SK-N-SH treated with all-trans-retinoic acid at 6 μM for 48 hours (cell line): ENCODE measurements at regions not wholly inside any gene's neighbourhood (a gene's known extent, or its start where the extent isn't known, plus 50 kb on each side); places are given as distances from the start of the nearest gene placed in this dataset.

Experiments
- ATAC-seq: fragments of 200-7000 bp; cut with Tn5 transposase; 3 replicates; pipeline ENCODE4 v1.9.1; 2020; ENCODE audit warnings: mild to moderate bottlenecking, moderate library complexity
- ARNTL ChIP-seq: fragments of 450-650 bp; formaldehyde crosslinking; IDR thresholded peaks from 2 replicates; pipeline ENCODE4 v1.5.0; 2020; ENCODE audit warnings: low read depth, mild to moderate bottlenecking, moderate library complexity, borderline replicate concordance
- BACH2 ChIP-seq: fragments of 250-450 bp; sonication (Bioruptor Pico); IDR thresholded peaks from 2 replicates; pipeline ENCODE4 v1.9.0; 2021; ENCODE audit warnings: mild to moderate bottlenecking, borderline replicate concordance
- CSDC2 ChIP-seq: fragments of 250-450 bp; sonication (Bioruptor Pico); IDR thresholded peaks from 2 replicates; pipeline ENCODE4 v1.5.0; 2020; ENCODE audit warnings: mild to moderate bottlenecking, moderate library complexity
- ESRRG ChIP-seq: fragments of 250-450 bp; sonication (Bioruptor Pico); IDR thresholded peaks from 2 replicates; pipeline ENCODE4 v1.6.1; 2021; ENCODE audit warnings: mild to moderate bottlenecking
- GLIS3 ChIP-seq: fragments of 250-450 bp; sonication (Bioruptor Pico); IDR thresholded peaks from 2 replicates; pipeline ENCODE4 v1.5.0; 2020; ENCODE audit warnings: mild to moderate bottlenecking, moderate library complexity
- ISL1 ChIP-seq: fragments of 250-450 bp; sonication (Bioruptor Pico); IDR thresholded peaks from 2 replicates; pipeline ENCODE4 v2.1.2; 2022; ENCODE audit warnings: mild to moderate bottlenecking, moderate library complexity
- OSR1 ChIP-seq: fragments of 250-450 bp; sonication (Bioruptor Pico); IDR thresholded peaks from 2 replicates; pipeline ENCODE4 v1.8.0; 2022; ENCODE audit warnings: moderate library complexity, mild to moderate bottlenecking, inconsistent platforms
- POU6F1 ChIP-seq: fragments of 250-450 bp; sonication (Bioruptor Pico); IDR thresholded peaks from 2 replicates; pipeline ENCODE4 v1.8.0; 2021; ENCODE audit warnings: low read depth, mild to moderate bottlenecking, moderate library complexity, borderline replicate concordance
- PPARA ChIP-seq: fragments of 250-450 bp; sonication (Bioruptor Pico); IDR thresholded peaks from 2 replicates; pipeline ENCODE4 v1.5.0; 2020; ENCODE audit warnings: mild to moderate bottlenecking, borderline replicate concordance
- RARB ChIP-seq: fragments of 250-450 bp; sonication (Bioruptor Pico); IDR thresholded peaks from 2 replicates; pipeline ENCODE4 v1.8.0; 2021; ENCODE audit warnings: mild to moderate bottlenecking, moderate library complexity
- SNAI2 ChIP-seq: fragments of 250-450 bp; sonication (Bioruptor Pico); IDR thresholded peaks from 2 replicates; pipeline ENCODE4 v1.5.0; 2020; ENCODE audit warnings: mild to moderate bottlenecking, moderate library complexity
- TCF4 ChIP-seq: fragments of 250-450 bp; sonication (Bioruptor Pico); IDR thresholded peaks from 2 replicates; pipeline ENCODE4 v1.8.0; 2021; ENCODE audit warnings: mild to moderate bottlenecking, moderate library complexity, borderline replicate concordance
- TOX ChIP-seq: fragments of 250-450 bp; sonication (Bioruptor Pico); IDR thresholded peaks from 2 replicates; pipeline ENCODE4 v1.8.0; 2021; ENCODE audit warnings: mild to moderate bottlenecking, moderate library complexity, borderline replicate concordance
- ZC3H10 ChIP-seq: fragments of 250-450 bp; sonication (Bioruptor Pico); IDR thresholded peaks from 2 replicates; pipeline ENCODE4 v1.5.1; 2021; ENCODE audit warnings: mild to moderate bottlenecking, moderate library complexity
- ZFP3 ChIP-seq: fragments of 250-450 bp; sonication (Bioruptor Pico); IDR thresholded peaks from 2 replicates; pipeline ENCODE4 v1.5.0; 2020; ENCODE audit warnings: mild to moderate bottlenecking, moderate library complexity
- ZFP30 ChIP-seq: fragments of 450-650 bp; formaldehyde crosslinking; IDR thresholded peaks from 2 replicates; pipeline ENCODE4 v1.5.0; 2022; ENCODE audit warnings: mild to moderate bottlenecking, moderate library complexity
- ZNF565 ChIP-seq: fragments of 450-650 bp; formaldehyde crosslinking; conservative IDR thresholded peaks from 2 replicates; pipeline ENCODE4 v1.5.0; 2020; ENCODE audit warnings: low read depth, mild to moderate bottlenecking, moderate library complexity
- ZNF70 ChIP-seq: fragments of 450-650 bp; formaldehyde crosslinking; IDR thresholded peaks from 2 replicates; pipeline ENCODE4 v1.5.0; 2020; ENCODE audit warnings: mild to moderate bottlenecking, moderate library complexity
- ZNF8 ChIP-seq: fragments of 450-650 bp; formaldehyde crosslinking; IDR thresholded peaks from 2 replicates; pipeline ENCODE4 v1.5.0; 2020; ENCODE audit warnings: mild to moderate bottlenecking, moderate library complexity
- TF ChIP-seq, protein P1 (sequence below): fragments of 250-450 bp; sonication (Bioruptor Pico); IDR thresholded peaks from 2 replicates; pipeline ENCODE4 v1.8.0; 2020; ENCODE audit warnings: mild to moderate bottlenecking, moderate library complexity, borderline replicate concordance
- TF ChIP-seq, protein P2 (sequence below): fragments of 250-450 bp; sonication (Bioruptor Pico); IDR thresholded peaks from 2 replicates; pipeline ENCODE4 v1.5.0; 2020; ENCODE audit warnings: mild to moderate bottlenecking, moderate library complexity
- TF ChIP-seq, protein P3 (sequence below): fragments of 250-450 bp; sonication (Bioruptor Pico); IDR thresholded peaks from 2 replicates; pipeline ENCODE4 v1.5.1; 2020; ENCODE audit warnings: low read depth, mild to moderate bottlenecking, moderate library complexity
- TF ChIP-seq, protein P4 (sequence below): fragments of 250-450 bp; sonication (Bioruptor Pico); IDR thresholded peaks from 2 replicates; pipeline ENCODE4 v1.5.1; 2021; ENCODE audit warnings: mild to moderate bottlenecking, moderate library complexity

DNA sequence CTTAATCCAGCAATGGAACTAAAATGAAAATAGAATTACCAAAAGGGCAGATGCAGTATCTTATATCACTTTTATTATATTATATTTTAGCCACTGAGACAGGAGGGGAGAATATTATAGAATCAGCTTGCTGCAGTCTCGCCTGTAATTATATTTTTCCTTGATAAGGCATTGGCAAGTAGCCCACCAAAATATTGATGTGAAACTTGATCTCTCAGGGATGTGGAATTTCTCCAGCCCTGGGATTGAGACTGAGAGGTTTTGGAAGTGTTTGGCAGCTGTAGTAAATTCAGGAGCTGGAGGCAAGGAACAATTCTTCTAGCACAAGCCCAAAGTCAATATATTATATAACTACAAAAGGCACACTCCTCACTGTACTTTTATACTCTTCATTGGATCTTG, 142.1 kb upstream of the ADAMTSL1 start:
- no peak for TF ChIP-seq GLIS3
- peak; percentile 84 for TF ChIP-seq ISL1 (CRISPR knock-in tag)
- TF ChIP-seq PPARA (CRISPR knock-in tag), result no peak
- TF ChIP-seq ARNTL (CRISPR knock-in tag), result no peak
- TF ChIP-seq ZNF565 (CRISPR knock-in tag), result no peak
- no peak; the same call in 1 of the 2 replicates for TF ChIP-seq SNAI2 (CRISPR knock-in tag)
- no peak for TF ChIP-seq OSR1 (CRISPR knock-in tag)
- no peak for TF ChIP-seq TOX (CRISPR knock-in tag)
- no peak for TF ChIP-seq ZNF70
- no peak for TF ChIP-seq CSDC2 (CRISPR knock-in tag)
- peak; percentile 85; the same call in 1 of the 2 replicates for TF ChIP-seq TCF4
- TF ChIP-seq POU6F1, result no peak
- TF ChIP-seq, protein P1, sequence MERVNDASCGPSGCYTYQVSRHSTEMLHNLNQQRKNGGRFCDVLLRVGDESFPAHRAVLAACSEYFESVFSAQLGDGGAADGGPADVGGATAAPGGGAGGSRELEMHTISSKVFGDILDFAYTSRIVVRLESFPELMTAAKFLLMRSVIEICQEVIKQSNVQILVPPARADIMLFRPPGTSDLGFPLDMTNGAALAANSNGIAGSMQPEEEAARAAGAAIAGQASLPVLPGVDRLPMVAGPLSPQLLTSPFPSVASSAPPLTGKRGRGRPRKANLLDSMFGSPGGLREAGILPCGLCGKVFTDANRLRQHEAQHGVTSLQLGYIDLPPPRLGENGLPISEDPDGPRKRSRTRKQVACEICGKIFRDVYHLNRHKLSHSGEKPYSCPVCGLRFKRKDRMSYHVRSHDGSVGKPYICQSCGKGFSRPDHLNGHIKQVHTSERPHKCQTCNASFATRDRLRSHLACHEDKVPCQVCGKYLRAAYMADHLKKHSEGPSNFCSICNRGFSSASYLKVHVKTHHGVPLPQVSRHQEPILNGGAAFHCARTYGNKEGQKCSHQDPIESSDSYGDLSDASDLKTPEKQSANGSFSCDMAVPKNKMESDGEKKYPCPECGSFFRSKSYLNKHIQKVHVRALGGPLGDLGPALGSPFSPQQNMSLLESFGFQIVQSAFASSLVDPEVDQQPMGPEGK, result no peak
- no peak for TF ChIP-seq ESRRG (CRISPR knock-in tag)
- TF ChIP-seq ZFP3 (CRISPR knock-in tag), result no peak
- TF ChIP-seq, protein P2, sequence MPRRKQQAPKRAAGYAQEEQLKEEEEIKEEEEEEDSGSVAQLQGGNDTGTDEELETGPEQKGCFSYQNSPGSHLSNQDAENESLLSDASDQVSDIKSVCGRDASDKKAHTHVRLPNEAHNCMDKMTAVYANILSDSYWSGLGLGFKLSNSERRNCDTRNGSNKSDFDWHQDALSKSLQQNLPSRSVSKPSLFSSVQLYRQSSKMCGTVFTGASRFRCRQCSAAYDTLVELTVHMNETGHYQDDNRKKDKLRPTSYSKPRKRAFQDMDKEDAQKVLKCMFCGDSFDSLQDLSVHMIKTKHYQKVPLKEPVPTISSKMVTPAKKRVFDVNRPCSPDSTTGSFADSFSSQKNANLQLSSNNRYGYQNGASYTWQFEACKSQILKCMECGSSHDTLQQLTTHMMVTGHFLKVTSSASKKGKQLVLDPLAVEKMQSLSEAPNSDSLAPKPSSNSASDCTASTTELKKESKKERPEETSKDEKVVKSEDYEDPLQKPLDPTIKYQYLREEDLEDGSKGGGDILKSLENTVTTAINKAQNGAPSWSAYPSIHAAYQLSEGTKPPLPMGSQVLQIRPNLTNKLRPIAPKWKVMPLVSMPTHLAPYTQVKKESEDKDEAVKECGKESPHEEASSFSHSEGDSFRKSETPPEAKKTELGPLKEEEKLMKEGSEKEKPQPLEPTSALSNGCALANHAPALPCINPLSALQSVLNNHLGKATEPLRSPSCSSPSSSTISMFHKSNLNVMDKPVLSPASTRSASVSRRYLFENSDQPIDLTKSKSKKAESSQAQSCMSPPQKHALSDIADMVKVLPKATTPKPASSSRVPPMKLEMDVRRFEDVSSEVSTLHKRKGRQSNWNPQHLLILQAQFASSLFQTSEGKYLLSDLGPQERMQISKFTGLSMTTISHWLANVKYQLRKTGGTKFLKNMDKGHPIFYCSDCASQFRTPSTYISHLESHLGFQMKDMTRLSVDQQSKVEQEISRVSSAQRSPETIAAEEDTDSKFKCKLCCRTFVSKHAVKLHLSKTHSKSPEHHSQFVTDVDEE (CRISPR knock-in tag), result peak; percentile 67
- no peak for TF ChIP-seq ZFP30
- TF ChIP-seq ZC3H10 (CRISPR knock-in tag), result 0 out of 2 replicates have a peak, but pooled peaks have one; percentile 42
- TF ChIP-seq BACH2 (CRISPR knock-in tag), result no peak
- TF ChIP-seq ZNF8 (CRISPR knock-in tag), result no peak
- TF ChIP-seq, protein P3, sequence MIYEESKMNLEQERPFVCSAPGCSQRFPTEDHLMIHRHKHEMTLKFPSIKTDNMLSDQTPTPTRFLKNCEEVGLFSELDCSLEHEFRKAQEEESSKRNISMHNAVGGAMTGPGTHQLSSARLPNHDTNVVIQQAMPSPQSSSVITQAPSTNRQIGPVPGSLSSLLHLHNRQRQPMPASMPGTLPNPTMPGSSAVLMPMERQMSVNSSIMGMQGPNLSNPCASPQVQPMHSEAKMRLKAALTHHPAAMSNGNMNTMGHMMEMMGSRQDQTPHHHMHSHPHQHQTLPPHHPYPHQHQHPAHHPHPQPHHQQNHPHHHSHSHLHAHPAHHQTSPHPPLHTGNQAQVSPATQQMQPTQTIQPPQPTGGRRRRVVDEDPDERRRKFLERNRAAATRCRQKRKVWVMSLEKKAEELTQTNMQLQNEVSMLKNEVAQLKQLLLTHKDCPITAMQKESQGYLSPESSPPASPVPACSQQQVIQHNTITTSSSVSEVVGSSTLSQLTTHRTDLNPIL, result no peak
- TF ChIP-seq, protein P4, sequence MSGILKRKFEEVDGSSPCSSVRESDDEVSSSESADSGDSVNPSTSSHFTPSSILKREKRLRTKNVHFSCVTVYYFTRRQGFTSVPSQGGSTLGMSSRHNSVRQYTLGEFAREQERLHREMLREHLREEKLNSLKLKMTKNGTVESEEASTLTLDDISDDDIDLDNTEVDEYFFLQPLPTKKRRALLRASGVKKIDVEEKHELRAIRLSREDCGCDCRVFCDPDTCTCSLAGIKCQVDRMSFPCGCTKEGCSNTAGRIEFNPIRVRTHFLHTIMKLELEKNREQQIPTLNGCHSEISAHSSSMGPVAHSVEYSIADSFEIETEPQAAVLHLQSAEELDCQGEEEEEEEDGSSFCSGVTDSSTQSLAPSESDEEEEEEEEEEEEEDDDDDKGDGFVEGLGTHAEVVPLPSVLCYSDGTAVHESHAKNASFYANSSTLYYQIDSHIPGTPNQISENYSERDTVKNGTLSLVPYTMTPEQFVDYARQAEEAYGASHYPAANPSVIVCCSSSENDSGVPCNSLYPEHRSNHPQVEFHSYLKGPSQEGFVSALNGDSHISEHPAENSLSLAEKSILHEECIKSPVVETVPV (CRISPR knock-in tag), result no peak
- TF ChIP-seq RARB (CRISPR knock-in tag), result no peak
- peak; percentile 63 for ATAC-seq

GRCh38 chr9:18333157-18333556, 140.8 kb upstream of the ADAMTSL1 start:
- TF ChIP-seq, protein P2 (CRISPR knock-in tag), result no peak
- no peak for TF ChIP-seq BACH2 (CRISPR knock-in tag)
- no peak for TF ChIP-seq RARB (CRISPR knock-in tag)

More at GRCh38 chr9:18333157-18333556, 140.8 kb upstream of the ADAMTSL1 start:
- ATAC-seq, result no peak
